Effector memory CD8-positive, alpha-beta T cell (primary cell): ENCODE measurements at regions not wholly inside any gene's neighbourhood (a gene's known extent, or its start where the extent isn't known, plus 50 kb on each side); places are given as distances from the start of the nearest gene placed in this dataset.
A peak's percentile ranks its signal among the peaks of the same experiment; 100 is the strongest.

Experiments used
- ATAC-seq: fragments of 150-1000 bp; cut with Tn5 transposase; replicated peaks from 2 replicates; pipeline ENCODE4 v1.10.0; 2021; ENCODE audit warnings: mild to moderate bottlenecking, moderate library complexity
- DNase-seq, 3 experiments: peaks; one replicate each; pipeline ENCODE4 v3.0.0; 2021
- H3K27ac Mint-ChIP-seq, 2 donors: one replicate each; pipeline ENCODE4 v1.8.0; 2022; ENCODE audit warnings: mild to moderate bottlenecking in 2 of 2, mixed read lengths in 2 of 2, moderate library complexity in 2 of 2
- H3K27me3 Mint-ChIP-seq, 2 donors: one replicate each; pipeline ENCODE4 v1.8.0; 2022; ENCODE audit warnings: mixed read lengths in 2 of 2
- H3K36me3 Mint-ChIP-seq: one replicate; pipeline ENCODE4 v1.8.0; 2022; ENCODE audit warnings: mild to moderate bottlenecking, moderate library complexity, mixed read lengths; ENCODE audit not compliant: insufficient read depth
- H3K4me1 Mint-ChIP-seq, 2 donors: one replicate each; pipeline ENCODE4 v1.8.0; 2022; ENCODE audit warnings: low read depth in 2 of 2, mixed read lengths in 2 of 2
- H3K4me3 Mint-ChIP-seq, 2 donors: one replicate each; pipeline ENCODE4 v1.8.0; 2022; ENCODE audit warnings: mild to moderate bottlenecking in 2 of 2, mixed read lengths in 2 of 2, moderate library complexity in 2 of 2
- H3K9me3 Mint-ChIP-seq, 2 donors: one replicate each; pipeline ENCODE4 v1.8.0; 2022; ENCODE audit warnings: mixed read lengths in 2 of 2

GRCh38 chr9:95626341-95626740 lies 109.6 kb upstream of the PTCH1 start:
- Mint-ChIP-seq H3K27me3 (peaks cover 24 to 48% of the 10 kb centered on the region in 2 donors), H3K4me1 (peaks cover 9% of the 10 kb centered on the region in 2 donors), H3K4me3 (peak overlapping the region in 1 of 2 donors; percentile 40), H3K9me3 (no peaks in the 10 kb centered on the region), H3K27ac (no peak overlapping the region), H3K36me3 (no peaks in the 10 kb centered on the region)
- DNase-seq (no peak), ATAC-seq (no peak)

DNA sequence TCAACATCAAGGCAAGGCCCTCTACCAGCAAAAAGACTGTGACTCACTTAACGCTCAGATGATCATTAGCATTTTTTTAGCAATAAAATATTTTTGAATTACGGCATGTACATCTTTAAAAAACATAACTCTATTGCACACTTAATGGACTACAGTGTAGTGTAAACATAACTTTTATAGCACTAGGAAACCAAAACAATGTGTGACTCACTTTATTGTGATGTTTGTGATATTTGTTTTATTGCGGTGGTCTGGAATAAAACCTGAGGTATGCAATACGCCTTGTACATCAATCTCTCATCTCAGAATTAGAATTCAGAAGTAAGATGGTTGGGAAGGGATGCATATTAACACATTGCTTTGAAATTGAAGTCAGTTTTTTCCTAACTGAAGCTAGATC lies 106.9 kb upstream of the PTCH1 start:
- Mint-ChIP-seq H3K27me3 (peaks cover 24 to 44% of the 10 kb centered on the region in 2 donors), H3K27ac (no peak overlapping the region), H3K36me3 (no peaks in the 10 kb centered on the region), H3K4me3 (no peak overlapping the region), H3K4me1 (peaks cover 9% of the 10 kb centered on the region in 2 donors), H3K9me3 (no peaks in the 10 kb centered on the region)
- DNase-seq (no peak), ATAC-seq (no peak)

- Mint-ChIP-seq H3K4me3 (no peak overlapping the region), H3K27ac (no peak overlapping the region), H3K36me3 (no peaks in the 10 kb centered on the region), H3K27me3 (peaks cover 19 to 44% of the 10 kb centered on the region in 2 donors), H3K9me3 (no peaks in the 10 kb centered on the region), H3K4me1 (peaks cover under 1 to 4% of the 10 kb centered on the region in 2 donors)
- ATAC-seq (no peak), DNase-seq (no peak)
Measured at GRCh38 chr9:95620722-95621121, 104.0 kb upstream of the PTCH1 start.

GRCh38 chr9:95620314-95620713 lies 103.5 kb upstream of the PTCH1 start:
- H3K27me3 Mint-ChIP-seq, result peaks cover 18 to 44% of the 10 kb centered on the region in 2 donors
- H3K4me3 Mint-ChIP-seq, result no peak overlapping the region
- ATAC-seq (no peak), DNase-seq (no peak)
- no peak overlapping the region for H3K27ac Mint-ChIP-seq
- peaks cover 0 to 4% of the 10 kb centered on the region in 2 donors for H3K4me1 Mint-ChIP-seq
- no peaks in the 10 kb centered on the region for H3K9me3 Mint-ChIP-seq
- H3K36me3 Mint-ChIP-seq, result no peaks in the 10 kb centered on the region

DNA sequence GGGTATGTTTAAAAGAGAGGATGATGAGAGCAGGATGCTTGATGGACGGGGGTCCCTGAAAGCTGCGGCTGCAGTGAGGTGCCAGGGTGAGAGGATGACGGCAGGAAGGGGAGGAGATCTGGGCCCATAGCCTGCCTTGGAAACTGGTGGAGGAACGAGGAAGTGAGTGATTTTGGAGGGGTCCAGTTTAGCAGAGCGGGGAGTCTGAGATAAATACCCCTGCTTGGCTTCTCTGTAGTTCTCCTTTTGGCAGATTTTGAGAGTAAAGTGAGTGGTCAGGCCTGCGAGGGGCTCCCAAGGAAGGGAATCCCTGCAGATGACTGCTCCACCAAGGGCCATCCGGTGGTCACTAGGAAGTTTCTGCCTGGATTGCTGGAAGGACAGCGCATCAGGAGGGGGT lies 98.5 kb upstream of the PTCH1 start:
- Mint-ChIP-seq H3K4me3 (no peak overlapping the region), H3K4me1 (no peaks in the 10 kb centered on the region), H3K36me3 (no peaks in the 10 kb centered on the region), H3K9me3 (no peaks in the 10 kb centered on the region), H3K27me3 (peaks cover 35 to 51% of the 10 kb centered on the region in 2 donors), H3K27ac (no peak overlapping the region)
- DNase-seq (no peak), ATAC-seq (no peak)

- Mint-ChIP-seq H3K27ac (no peak overlapping the region), H3K4me3 (no peak overlapping the region), H3K4me1 (no peaks in the 10 kb centered on the region), H3K27me3 (peaks cover 35 to 51% of the 10 kb centered on the region in 2 donors), H3K36me3 (no peaks in the 10 kb centered on the region), H3K9me3 (no peaks in the 10 kb centered on the region)
- ATAC-seq (no peak), DNase-seq (no peak)
Measured at GRCh38 chr9:95613670-95614069, 96.9 kb upstream of the PTCH1 start.

DNA sequence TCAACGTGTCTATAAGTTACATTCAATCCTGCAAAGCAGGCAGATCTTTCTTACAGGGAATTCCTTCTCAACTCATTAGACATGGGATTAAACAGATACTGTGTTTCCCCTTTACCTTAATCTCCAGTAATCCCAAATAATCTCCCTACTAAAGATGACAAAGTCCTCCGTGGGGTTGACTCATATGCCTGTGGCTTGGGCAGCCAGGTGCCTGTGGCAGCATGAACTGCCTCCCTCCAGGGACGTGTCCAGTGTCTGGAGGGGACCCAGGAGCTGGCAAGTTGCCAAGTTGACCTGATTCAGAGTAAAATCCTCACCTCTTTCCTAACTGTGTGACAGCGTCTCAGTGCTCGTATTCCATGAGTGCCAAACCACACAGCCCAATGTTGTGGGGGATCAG lies 94.6 kb upstream of the PTCH1 start:
- Mint-ChIP-seq H3K27ac (no peak overlapping the region), H3K9me3 (no peaks in the 10 kb centered on the region), H3K4me3 (no peak overlapping the region), H3K4me1 (no peaks in the 10 kb centered on the region), H3K36me3 (no peaks in the 10 kb centered on the region), H3K27me3 (peaks cover 23 to 30% of the 10 kb centered on the region in 2 donors)
- DNase-seq (no peak), ATAC-seq (no peak)

GRCh38 chr9:95610006-95610785 lies 93.4 kb upstream of the PTCH1 start:
- no peaks in the 10 kb centered on the region for H3K36me3 Mint-ChIP-seq
- no peaks in the 10 kb centered on the region for H3K4me1 Mint-ChIP-seq
- H3K27ac Mint-ChIP-seq, result no peak overlapping the region
- no peak overlapping the region for H3K4me3 Mint-ChIP-seq
- DNase-seq, result no peak
- ATAC-seq, result no peak
- H3K9me3 Mint-ChIP-seq, result no peaks in the 10 kb centered on the region
- H3K27me3 Mint-ChIP-seq, result peaks cover 18 to 21% of the 10 kb centered on the region in 2 donors

DNA sequence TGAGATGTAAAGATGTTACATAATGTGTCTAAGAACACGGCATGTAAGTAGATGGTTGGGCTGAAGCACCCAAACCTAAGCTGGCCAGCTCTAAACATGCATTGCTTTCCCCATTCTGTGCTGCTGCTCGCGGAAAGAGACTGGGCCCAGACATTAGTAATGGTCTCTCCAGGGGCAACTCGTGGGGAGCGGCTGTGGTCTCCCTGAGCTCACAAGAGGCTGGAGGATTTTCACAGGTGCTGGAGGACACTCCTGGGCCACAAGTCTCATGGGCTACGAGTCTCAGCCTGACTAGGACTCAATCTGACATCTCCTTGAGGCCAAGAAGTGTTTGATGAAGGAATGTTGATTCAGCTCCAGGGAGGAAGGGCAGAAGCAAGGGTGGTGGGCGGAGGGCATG lies 92.7 kb upstream of the PTCH1 start:
- no peaks in the 10 kb centered on the region for H3K36me3 Mint-ChIP-seq
- DNase-seq, result no peak
- H3K27ac Mint-ChIP-seq, result no peak overlapping the region

GRCh38 chr9:95608341-95608740 lies 91.6 kb upstream of the PTCH1 start:
- H3K9me3 Mint-ChIP-seq, result no peaks in the 10 kb centered on the region
- no peak overlapping the region for H3K4me3 Mint-ChIP-seq
- H3K36me3 Mint-ChIP-seq, result no peaks in the 10 kb centered on the region
- no peaks in the 10 kb centered on the region for H3K4me1 Mint-ChIP-seq
- H3K27me3 Mint-ChIP-seq, result peaks cover 11 to 18% of the 10 kb centered on the region in 2 donors
- H3K27ac Mint-ChIP-seq, result no peak overlapping the region
- DNase-seq (no peak), ATAC-seq (no peak)

More for the DNA sequence above, 92.7 kb upstream of the PTCH1 start:
- H3K4me3 Mint-ChIP-seq, result no peak overlapping the region
- no peaks in the 10 kb centered on the region for H3K9me3 Mint-ChIP-seq
- ATAC-seq, result no peak
- H3K4me1 Mint-ChIP-seq, result no peaks in the 10 kb centered on the region
- peaks cover 12 to 16% of the 10 kb centered on the region in 2 donors for H3K27me3 Mint-ChIP-seq

DNA sequence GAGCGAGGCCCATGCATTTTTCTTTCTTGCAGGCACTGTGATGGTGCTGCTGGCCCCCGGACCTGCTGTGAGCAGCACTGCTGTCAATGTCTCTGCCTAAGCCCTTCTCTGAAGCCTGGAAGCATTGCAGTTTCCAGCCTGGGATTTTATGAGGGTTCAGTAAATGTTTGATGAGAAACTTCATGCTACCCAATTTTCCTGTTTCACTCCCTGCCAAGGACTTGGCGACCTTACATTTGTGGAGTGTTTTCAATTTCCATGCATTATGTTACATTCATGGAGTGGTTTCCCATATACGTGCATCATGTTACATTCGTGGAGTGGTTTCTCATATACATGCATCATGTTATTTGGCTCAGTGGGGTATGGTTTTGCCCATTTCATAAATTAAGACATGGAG lies 90.7 kb upstream of the PTCH1 start:
- no peaks in the 10 kb centered on the region for H3K4me1 Mint-ChIP-seq
- no peak overlapping the region for H3K4me3 Mint-ChIP-seq
- ATAC-seq (no peak), DNase-seq (no peak)
- H3K36me3 Mint-ChIP-seq, result no peaks in the 10 kb centered on the region
- no peaks in the 10 kb centered on the region for H3K9me3 Mint-ChIP-seq
- peaks cover 7 to 22% of the 10 kb centered on the region in 2 donors for H3K27me3 Mint-ChIP-seq
- H3K27ac Mint-ChIP-seq, result no peak overlapping the region

GRCh38 chr9:95606489-95607350 lies 89.9 kb upstream of the PTCH1 start:
- Mint-ChIP-seq H3K36me3 (no peaks in the 10 kb centered on the region), H3K9me3 (no peaks in the 10 kb centered on the region), H3K4me1 (no peaks in the 10 kb centered on the region), H3K4me3 (no peak overlapping the region), H3K27me3 (peaks cover 7 to 21% of the 10 kb centered on the region in 2 donors), H3K27ac (no peak overlapping the region)
- ATAC-seq (no peak), DNase-seq (no peak)

DNA sequence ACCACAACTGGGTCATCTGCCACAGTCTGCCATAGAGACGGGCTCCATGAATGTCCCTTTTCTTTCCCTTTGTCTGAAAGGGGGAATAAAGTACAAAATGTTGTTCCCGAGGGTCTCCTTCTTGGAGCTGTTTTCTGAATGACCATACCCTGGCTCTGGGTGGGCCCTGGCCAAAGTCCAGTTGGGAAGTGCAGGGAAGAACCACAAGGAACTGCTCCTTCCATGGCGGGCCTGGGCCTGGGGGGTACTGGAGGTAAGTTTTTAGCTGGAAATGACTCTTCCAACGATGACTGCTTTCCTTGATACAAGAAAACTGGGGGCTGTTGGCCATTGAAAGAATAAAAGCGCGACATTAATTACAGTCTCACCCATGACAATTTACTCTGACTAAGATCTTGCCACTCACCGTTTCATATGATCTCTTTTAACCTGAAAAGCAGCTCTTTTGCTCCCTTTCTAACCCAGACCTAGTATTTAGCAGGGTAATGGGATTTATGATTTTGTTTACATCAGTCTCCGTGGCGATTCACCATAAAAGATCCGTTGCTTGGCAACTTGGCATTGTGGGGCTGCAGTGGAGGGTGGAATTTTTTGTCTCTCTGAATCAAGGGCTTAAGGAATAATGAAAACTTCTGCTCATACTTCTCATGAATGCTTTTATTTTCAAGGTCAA lies 89.2 kb upstream of the PTCH1 start:
- H3K27me3 Mint-ChIP-seq, result peaks cover under 1 to 13% of the 10 kb centered on the region in 2 donors
- H3K4me1 Mint-ChIP-seq, result no peaks in the 10 kb centered on the region
- DNase-seq (no peak), ATAC-seq (no peak)
- H3K27ac Mint-ChIP-seq, result no peak overlapping the region
- H3K9me3 Mint-ChIP-seq, result no peaks in the 10 kb centered on the region
- no peaks in the 10 kb centered on the region for H3K36me3 Mint-ChIP-seq
- no peak overlapping the region for H3K4me3 Mint-ChIP-seq
